HAP-1 (cell line): ENCODE measurements at regions not wholly inside any gene's neighbourhood (a gene's known extent, or its start where the extent isn't known, plus 50 kb on each side); places are given as distances from the start of the nearest gene placed in this dataset.

Source experiments
- DNase-seq, 2 experiments: peaks; one replicate each; pipeline ENCODE4 v3.0.0-alpha.2; 2016 to 2020; ENCODE audit warnings: low spot score in 2 of 2
- H3K27me3 ChIP-seq: fragments of 250-450 bp; sonication (Bioruptor Pico); 2 replicates; pipeline ENCODE4 v1.5.1; 2020; ENCODE audit warnings: low read depth, mild to moderate bottlenecking, moderate library complexity
- H3K36me3 ChIP-seq: fragments of 250-450 bp; sonication (Bioruptor Pico); replicated peaks from 2 replicates; pipeline ENCODE4 v1.5.1; 2020; ENCODE audit warnings: mild to moderate bottlenecking
- H3K4me1 ChIP-seq: fragments of 250-450 bp; sonication (Bioruptor Pico); 2 replicates; pipeline ENCODE4 v1.5.1; 2020; ENCODE audit warnings: mild to moderate bottlenecking
- H3K4me3 ChIP-seq: fragments of 250-450 bp; sonication (Bioruptor Pico); 2 replicates; pipeline ENCODE4 v1.5.1; 2020; ENCODE audit warnings: mild to moderate bottlenecking, moderate library complexity
- H3K9me3 ChIP-seq: fragments of 250-450 bp; sonication (Bioruptor Pico); 2 replicates; pipeline ENCODE4 v1.5.1; 2020; ENCODE audit warnings: mild to moderate bottlenecking, moderate library complexity
- in situ Hi-C: fragments of 300-500 bp; cut with MboI; formaldehyde crosslinking; loops from 3 replicates; pipeline ENCODE4 v1.14.3; 2020; ENCODE audit warnings: low sequenced_read_pairs, inconsistent platforms, mixed read lengths

- no peak for DNase-seq
- no peaks in the 10 kb centered on the region for H3K9me3 ChIP-seq
- H3K36me3 ChIP-seq = no peaks in the 10 kb centered on the region
- in situ Hi-C loops = no loop called here
- H3K27me3 ChIP-seq = no peaks in the 10 kb centered on the region
- H3K4me3 ChIP-seq = no peak overlapping the region
- H3K4me1 ChIP-seq = no peaks in the 10 kb centered on the region
Observed at GRCh38 chrX:150312931-150313330, 50.2 kb upstream of the MAMLD1 start.
